ENCODE measurements at regions not wholly inside any gene's neighbourhood (a gene's known extent, or its start where the extent isn't known, plus 50 kb on each side); places are given as distances from the start of the nearest gene placed in this dataset.

- no peak for DNase-seq
Observed at GRCh38 chr16:65225488-65225887, 103.6 kb upstream of the CDH11 start.

DNA sequence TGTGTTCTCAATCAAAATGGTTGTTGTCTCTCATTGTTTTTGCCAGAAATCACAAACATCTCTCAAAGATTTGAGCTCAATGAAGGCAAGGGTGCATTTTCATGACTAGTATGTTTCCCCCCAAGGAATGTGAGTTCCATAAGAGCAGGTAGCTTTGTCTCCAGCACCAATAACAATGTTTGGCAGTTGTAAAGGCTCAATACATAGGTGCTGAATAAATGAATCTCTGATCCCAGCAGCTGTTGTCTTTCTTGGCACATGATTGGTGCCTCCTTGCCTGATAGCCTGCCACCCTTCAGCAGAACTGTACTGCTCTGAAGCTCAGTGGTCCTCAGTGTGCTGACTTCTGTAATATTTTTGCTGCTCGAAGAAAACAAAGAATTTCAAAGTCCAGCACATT is 103.1 kb upstream of the CDH11 start:
- no peak for DNase-seq

GRCh38 chr16:65224471-65224870 is 102.6 kb upstream of the CDH11 start:
- no peak for DNase-seq

DNA sequence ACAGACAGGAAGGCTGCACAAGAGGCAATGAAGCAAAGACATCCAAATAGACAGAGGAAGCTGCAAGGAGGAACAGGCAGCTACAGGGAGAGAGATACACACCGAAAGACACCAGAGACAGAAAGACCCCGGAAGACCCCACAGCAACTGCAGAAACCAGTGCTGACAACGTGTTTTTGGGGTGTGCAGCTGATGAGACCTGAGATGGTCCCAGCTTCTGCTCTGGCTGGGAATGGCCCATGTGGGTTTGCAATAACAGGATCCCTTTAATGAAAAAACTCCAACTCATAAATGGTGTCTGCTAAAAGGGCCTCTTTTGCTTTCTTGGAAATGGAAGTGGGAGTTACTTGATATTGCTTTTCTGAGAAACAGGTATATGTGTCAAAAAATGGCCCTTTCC is 101.5 kb upstream of the CDH11 start:
- no peak for DNase-seq

GRCh38 chr16:65222536-65222935 is 100.7 kb upstream of the CDH11 start:
- DNase-seq = no peak

DNA sequence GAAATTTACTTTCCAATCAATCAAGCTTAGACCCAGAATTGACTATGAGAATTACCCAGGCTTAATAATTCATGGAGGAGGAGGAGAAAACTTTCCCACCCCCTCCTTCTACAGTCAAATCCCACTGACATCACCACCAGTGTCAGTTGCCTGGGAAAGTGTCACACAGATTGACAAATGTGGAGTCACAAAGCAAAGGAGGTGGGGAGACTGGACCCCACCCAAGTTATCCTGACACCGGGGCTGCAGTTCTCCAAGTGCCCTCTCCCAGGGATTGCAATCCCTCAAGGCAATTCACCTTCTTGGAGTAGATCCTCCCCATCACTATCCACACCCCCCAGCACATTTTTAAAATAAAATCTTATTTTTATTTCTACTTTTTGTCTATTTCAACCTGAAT is 100.2 kb upstream of the CDH11 start:
- no peak for DNase-seq

- no peak for DNase-seq
Observed at GRCh38 chr16:65219786-65220185, 97.9 kb upstream of the CDH11 start.

DNA sequence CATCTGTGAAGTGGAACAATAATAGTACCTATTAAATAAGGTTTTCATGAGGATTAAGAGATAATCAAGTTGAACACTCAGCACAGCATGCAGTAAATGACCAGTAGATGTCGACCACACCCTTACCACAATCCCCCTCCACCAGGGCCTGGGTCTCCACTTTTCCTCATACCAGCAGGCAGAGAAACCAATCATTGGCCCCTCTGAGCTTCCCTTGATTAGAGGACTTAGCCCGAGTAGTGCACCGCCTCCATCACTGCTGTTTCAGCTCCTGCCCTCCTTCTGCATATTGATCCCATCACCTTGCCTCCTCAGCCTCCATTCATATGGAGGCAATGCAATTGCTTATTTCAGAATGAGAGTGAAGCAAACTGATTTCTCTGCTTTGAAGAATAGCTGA is 96.5 kb upstream of the CDH11 start:
- no peak for DNase-seq

GRCh38 chr16:65213866-65214595 is 92.2 kb upstream of the CDH11 start:
- DNase-seq = no peak

DNA sequence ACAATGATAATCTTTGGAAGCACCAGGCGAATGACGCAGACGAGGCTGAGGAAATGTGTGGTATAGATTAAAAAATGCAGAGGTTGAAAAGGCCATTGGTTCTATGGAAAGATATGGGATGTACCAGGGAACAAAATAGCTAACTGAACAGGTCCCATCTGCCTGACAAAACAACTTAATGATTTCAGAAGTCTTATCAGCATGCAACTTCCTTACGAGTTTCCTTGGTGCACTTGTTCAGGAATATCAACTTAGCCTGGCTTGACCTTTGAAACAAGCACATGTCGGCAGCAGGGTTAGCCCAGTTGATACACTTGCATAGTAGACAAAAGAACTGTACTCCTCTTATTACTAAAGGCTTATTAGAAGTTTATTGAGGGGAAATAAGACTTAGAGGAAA is 90.9 kb upstream of the CDH11 start:
- no peak for DNase-seq

GRCh38 chr16:65212240-65212639 is 90.4 kb upstream of the CDH11 start:
- DNase-seq = no peak

- DNase-seq = no peak
Observed at GRCh38 chr16:65202461-65202860, 80.6 kb upstream of the CDH11 start.

DNA sequence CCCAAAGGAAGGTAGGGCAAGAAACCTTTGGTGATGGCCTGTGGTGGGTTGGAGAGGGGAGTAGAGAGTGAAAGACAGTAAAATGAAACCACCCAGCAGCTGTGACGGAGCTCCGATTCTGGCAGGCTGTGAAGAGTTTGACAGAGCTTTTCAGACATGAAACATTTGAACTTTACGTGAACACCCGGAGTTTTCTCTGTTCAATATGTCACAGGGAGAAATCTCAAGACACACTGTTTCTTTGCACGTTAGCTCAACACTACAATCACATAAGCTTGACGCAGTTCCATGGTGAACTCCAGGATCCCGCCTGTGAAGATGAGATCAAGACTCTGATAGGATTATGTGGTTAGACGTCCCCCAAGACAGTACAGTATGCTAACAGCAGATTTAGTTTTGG is 79.6 kb upstream of the CDH11 start:
- DNase-seq = no peak

DNA sequence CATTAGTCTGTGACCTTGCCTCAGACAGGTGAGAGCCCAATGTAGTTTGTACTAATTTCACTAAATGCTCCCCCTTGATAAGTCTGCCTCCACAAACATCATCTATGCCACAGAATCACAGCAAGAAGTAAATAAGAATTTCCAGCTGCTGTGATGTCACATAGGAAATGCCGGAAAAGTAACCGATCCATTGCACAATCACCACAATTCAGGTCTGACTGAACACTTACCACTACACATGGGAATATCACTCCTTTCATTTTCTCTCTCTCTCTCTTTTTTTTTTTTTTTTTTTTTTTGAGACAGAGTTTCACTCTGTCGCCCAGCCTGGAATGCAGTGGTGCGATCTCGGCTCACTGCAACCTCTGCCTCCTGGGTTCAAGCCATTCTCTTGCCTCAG is 79.0 kb upstream of the CDH11 start:
- no peak for DNase-seq

GRCh38 chr16:65200156-65200773 is 78.4 kb upstream of the CDH11 start:
- no peak for DNase-seq

GRCh38 chr16:65196420-65197075 is 74.7 kb upstream of the CDH11 start:
- DNase-seq = no peak

- no peak for DNase-seq
Observed at GRCh38 chr16:65195998-65196397, 74.1 kb upstream of the CDH11 start.

- no peak for DNase-seq
Observed at GRCh38 chr16:65185241-65185778, 63.4 kb upstream of the CDH11 start.

GRCh38 chr16:65181071-65181561 is 59.3 kb upstream of the CDH11 start:
- DNase-seq = no peak

DNA sequence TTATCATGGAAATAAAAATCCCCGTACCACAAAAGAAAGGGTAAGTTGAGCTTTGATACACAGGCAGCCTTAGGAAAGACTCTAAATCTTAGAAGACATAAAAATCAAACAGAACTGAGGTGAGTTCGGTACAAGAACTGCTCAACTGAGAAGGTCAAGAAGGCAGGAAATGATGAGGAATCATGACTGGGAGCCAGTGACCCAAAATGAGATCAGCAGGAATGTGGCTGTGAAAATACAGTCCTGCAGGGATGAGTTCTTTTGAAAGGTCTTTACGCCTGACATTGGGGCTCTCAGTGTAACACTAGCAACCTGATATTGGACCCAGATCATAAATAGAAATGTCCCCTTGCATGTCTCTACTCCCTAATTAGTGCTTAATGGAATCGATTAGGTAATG is 56.3 kb upstream of the CDH11 start:
- DNase-seq = no peak

DNA sequence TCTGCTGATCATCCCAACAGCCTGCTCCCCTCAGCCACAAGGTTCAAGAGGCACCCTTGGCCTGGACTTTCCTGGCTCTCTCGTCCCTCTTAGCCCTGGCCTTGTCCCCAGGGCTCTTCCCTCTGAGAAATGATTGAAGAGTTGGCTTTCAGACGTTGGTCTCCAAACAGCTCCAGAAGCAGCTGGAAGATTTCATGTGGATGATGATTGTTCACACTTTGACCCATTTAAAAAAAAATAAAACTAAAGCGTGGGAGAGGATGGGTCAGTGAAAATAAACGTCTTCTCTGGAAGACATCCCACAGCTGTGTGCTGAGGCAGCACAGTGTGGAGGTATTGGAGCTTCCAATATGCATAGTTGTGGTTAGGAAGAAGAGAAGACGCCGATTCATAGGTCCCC is 54.7 kb upstream of the CDH11 start:
- no peak for DNase-seq

- no peak for DNase-seq
Observed at GRCh38 chr16:65172356-65172755, 50.5 kb upstream of the CDH11 start.
